KOPT-K1 (cell line): ENCODE measurements at regions not wholly inside any gene's neighbourhood (a gene's known extent, or its start where the extent isn't known, plus 50 kb on each side); places are given as distances from the start of the nearest gene placed in this dataset.
"Not testable (repeated sequence)": the region's sequence is repeated elsewhere in the genome, so short reads cannot be mapped to it uniquely, and the experiment has no call there.

ENCODE experiments used
- H3K27ac ChIP-seq: fragments of 200-600 bp; sonication (generic); 2 replicates; pipeline ENCODE4 v1.5.1; 2016; ENCODE audit warnings: antibody characterized with exemption, mild to moderate bottlenecking, low read depth, low read length; ENCODE audit not compliant: poor library complexity, severe bottlenecking
- H3K36me3 ChIP-seq: fragments of 200-600 bp; sonication (generic); 2 replicates; pipeline ENCODE4 v1.5.1; 2017; ENCODE audit warnings: antibody characterized with exemption, mild to moderate bottlenecking, low read length, moderate library complexity; ENCODE audit not compliant: insufficient read depth
- H3K9me3 ChIP-seq: fragments of 200-600 bp; sonication (generic); 2 replicates; pipeline ENCODE4 v1.5.1; 2017; ENCODE audit warnings: antibody characterized with exemption, low read length, mild to moderate bottlenecking; ENCODE audit not compliant: insufficient read depth, poor library complexity, severe bottlenecking

GRCh38 chr1:120357046-120357445 is 57.8 kb upstream of the NBPF8 start:
- H3K27ac ChIP-seq, H3K36me3 ChIP-seq, H3K9me3 ChIP-seq: not testable (repeated sequence)

GRCh38 chr1:120356170-120356569 is 58.7 kb upstream of the NBPF8 start:
- H3K36me3 ChIP-seq: not testable (repeated sequence)

GRCh38 chr1:120354618-120355184 is 60.1 kb upstream of the NBPF8 start:
- not testable (repeated sequence) for H3K36me3 ChIP-seq, H3K9me3 ChIP-seq
- peak overlapping the region; percentile 84 for H3K27ac ChIP-seq

More at GRCh38 chr1:120356170-120356569, 58.7 kb upstream of the NBPF8 start:
- not testable (repeated sequence) for H3K27ac ChIP-seq, H3K9me3 ChIP-seq

- not testable (repeated sequence) for H3K27ac ChIP-seq, H3K9me3 ChIP-seq, H3K36me3 ChIP-seq
Measured at GRCh38 chr1:120342231-120343073, 72.4 kb upstream of the NBPF8 start.

- not testable (repeated sequence) for H3K9me3 ChIP-seq, H3K36me3 ChIP-seq
- H3K27ac ChIP-seq: peak overlapping the region; percentile 40
Measured at GRCh38 chr1:120341756-120342155, 73.1 kb upstream of the NBPF8 start.

DNA sequence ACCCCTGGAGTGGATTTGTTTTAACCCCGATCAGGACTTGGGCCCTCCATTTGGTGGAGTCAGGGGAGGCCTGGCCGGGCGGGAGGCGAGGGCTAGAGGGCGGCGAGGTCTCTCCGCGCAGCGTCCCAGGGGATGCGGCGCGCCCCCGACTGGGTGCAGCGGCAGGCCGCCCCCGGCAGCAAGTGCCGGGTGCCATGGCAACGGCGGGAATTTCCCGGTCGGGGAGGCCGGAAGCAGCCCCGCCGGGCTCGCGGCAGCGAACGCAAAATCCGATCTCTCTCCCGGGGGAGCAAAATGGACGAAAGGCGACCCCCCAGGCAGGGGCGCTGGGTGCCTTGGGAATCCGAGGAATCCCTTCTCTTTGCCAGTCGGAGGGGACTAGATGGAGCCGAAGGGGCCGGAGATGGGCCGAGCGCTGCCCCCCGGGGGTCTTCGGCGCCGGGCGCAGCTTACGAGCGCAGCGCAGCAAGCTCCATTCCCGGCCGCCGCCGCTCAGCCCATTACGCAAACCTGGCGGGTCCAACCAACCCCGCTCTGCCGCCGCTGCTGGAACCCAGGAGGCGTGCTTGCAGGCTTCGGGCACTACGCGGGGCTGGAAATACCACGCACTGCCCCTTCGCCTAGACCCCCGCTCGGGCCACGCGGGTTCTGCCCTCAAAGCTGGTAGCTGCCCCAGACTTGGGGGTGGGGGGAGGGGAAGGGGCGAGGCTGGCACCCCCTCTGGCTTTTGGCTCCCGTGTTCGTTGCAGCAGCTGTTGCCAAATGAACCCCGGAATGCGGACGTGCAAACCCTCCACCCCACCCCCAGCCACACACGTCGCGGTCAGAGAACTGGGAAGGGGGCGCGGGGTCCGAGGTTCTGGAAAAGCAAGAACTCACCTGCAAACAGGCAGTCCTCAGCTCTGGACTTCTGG is 73.7 kb upstream of the NBPF8 start:
- not testable (repeated sequence) for H3K9me3 ChIP-seq, H3K36me3 ChIP-seq
- H3K27ac ChIP-seq: peak overlapping the region; percentile 40

- not testable (repeated sequence) for H3K36me3 ChIP-seq, H3K9me3 ChIP-seq, H3K27ac ChIP-seq
Measured at GRCh38 chr1:120315738-120316137, 99.1 kb upstream of the NBPF8 start.

- H3K36me3 ChIP-seq, H3K9me3 ChIP-seq, H3K27ac ChIP-seq: not testable (repeated sequence)
Measured at GRCh38 chr1:120311930-120312329, 102.9 kb upstream of the NBPF8 start.

DNA sequence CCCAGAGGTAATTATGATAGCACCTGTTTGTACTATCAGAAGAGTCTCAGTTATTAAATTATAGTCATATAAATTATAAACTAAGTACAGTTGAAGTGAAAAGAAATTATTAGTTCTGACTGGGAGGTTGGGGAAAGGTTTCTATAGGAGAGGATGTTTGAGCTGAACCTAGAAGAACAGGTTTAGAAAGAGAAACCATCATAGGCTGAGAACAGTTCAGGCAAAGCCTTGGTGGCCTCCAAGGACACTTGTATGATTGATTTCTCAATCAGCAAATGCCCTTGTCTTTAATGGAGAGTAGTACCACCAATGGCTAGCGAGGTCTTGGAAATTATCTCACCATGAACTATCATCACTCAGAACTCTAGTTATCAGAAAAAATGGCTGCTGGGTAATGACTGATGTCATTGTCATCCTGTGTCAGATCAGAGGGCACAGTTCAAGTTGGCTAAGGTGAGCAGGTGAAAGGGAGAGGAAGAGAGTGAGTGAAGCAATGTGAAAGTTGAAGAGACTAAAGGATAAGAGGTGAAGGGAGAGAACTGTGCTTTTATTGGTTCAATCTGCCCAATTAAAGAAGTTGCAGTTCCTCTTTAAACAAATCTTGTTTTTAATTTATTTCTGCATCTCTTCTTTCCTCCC is 105.8 kb upstream of the NBPF8 start:
- H3K9me3 ChIP-seq, H3K36me3 ChIP-seq, H3K27ac ChIP-seq: not testable (repeated sequence)

- H3K36me3 ChIP-seq, H3K27ac ChIP-seq, H3K9me3 ChIP-seq: not testable (repeated sequence)
Measured at GRCh38 chr1:120305046-120305445, 109.8 kb upstream of the NBPF8 start.

GRCh38 chr1:120304341-120304740 is 110.5 kb upstream of the NBPF8 start:
- H3K9me3 ChIP-seq, H3K27ac ChIP-seq, H3K36me3 ChIP-seq: not testable (repeated sequence)

DNA sequence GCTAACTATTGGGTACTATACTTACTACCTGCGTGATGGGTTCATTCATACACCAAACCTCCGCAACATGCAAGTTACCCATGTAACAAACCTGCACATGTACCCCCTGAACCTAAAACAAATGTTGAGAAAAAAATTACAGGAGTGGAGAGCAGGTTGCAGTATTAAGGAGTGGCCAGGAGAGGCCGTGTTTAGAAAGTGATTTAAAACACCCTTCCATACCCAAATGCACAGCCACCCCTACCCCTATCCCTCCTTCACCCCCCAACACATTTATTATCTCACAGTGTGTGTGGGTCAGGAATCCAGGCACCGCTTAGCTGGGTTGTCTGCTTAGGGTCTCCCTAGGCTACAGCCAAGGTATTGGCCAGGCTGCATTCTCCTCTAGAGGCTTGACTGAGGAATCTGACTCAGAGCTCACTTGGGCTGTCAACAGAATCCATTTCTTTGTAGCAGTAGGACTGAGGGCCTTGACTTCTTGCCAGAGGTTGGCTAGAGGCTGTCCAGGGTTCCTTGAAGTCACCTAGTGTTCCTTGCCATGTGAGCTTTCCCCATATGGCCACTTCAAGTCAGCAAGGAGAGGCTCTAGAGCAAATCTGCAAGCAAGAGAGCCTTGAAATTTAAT is 115.3 kb upstream of the NBPF8 start:
- not testable (repeated sequence) for H3K9me3 ChIP-seq, H3K36me3 ChIP-seq, H3K27ac ChIP-seq

DNA sequence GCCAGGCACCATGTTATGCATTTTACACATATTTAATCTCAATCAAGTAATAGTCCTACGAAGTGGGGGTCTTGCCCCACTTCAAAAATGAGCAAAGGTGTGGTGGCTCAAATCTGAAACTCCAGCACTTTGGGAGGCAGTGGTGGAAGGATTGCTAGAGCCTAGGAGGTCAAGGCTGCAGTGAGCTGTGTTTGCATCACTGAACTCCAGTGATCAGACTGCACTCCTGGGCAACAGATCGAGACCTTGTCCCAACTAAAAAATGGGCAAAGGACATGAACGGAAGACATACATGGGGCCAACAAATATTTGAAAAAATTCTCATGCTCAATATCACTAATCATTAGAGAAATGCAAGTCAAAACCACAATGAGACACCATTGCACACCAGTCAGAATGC is 116.3 kb upstream of the NBPF8 start:
- H3K27ac ChIP-seq, H3K9me3 ChIP-seq, H3K36me3 ChIP-seq: not testable (repeated sequence)

- not testable (repeated sequence) for H3K36me3 ChIP-seq, H3K27ac ChIP-seq, H3K9me3 ChIP-seq
Measured at GRCh38 chr1:120297345-120297953, 117.4 kb upstream of the NBPF8 start.
